Keratinocyte (primary cell): ENCODE measurements at regions not wholly inside any gene's neighbourhood (a gene's known extent, or its start where the extent isn't known, plus 50 kb on each side); places are given as distances from the start of the nearest gene placed in this dataset.

Experiments used
- EZH2 ChIP-seq: IDR thresholded peaks from one replicate; pipeline ENCODE4 v1.6.1; 2012; ENCODE audit warnings: inconsistent platforms, mild to moderate bottlenecking, low read length, moderate library complexity
- TF ChIP-seq, protein P1 (sequence below), 3 experiments: IDR thresholded peaks in 1 of 3; conservative IDR thresholded peaks in 1 of 3; optimal IDR thresholded peaks in 1 of 3; 2 replicates in 2 of 3; 3 replicates in 1 of 3; pipeline versions ENCODE3 to v1.5.1; 2011; ENCODE audit warnings: low read length in 3 of 3, mild to moderate bottlenecking in 3 of 3, moderate library complexity in 2 of 3, control low read depth in 1 of 3, inconsistent platforms in 1 of 3; ENCODE audit not compliant: insufficient read depth in 2 of 3; ENCODE audit errors: extremely low read depth in 1 of 3

DNA sequence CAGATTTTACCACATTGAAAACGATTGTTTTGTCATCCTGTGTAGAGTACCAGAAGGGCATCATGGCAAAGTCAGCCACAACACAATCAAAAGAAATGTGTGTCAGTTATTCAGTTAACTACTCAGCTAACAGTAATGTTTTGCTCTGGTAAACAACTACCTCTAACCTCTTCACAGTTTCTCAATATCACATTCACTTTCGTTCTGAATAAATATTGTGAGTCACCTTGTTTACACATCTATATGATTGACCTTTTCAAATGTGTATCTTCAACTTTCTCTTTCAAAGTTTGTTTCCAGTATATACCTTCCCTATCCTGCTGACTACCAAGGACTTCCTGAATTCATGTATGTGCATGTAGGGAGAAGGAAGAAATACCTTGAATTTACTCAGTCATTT is 216.6 kb upstream of the UFL1 start:
- TF ChIP-seq, protein P1, sequence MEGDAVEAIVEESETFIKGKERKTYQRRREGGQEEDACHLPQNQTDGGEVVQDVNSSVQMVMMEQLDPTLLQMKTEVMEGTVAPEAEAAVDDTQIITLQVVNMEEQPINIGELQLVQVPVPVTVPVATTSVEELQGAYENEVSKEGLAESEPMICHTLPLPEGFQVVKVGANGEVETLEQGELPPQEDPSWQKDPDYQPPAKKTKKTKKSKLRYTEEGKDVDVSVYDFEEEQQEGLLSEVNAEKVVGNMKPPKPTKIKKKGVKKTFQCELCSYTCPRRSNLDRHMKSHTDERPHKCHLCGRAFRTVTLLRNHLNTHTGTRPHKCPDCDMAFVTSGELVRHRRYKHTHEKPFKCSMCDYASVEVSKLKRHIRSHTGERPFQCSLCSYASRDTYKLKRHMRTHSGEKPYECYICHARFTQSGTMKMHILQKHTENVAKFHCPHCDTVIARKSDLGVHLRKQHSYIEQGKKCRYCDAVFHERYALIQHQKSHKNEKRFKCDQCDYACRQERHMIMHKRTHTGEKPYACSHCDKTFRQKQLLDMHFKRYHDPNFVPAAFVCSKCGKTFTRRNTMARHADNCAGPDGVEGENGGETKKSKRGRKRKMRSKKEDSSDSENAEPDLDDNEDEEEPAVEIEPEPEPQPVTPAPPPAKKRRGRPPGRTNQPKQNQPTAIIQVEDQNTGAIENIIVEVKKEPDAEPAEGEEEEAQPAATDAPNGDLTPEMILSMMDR (optimal IDR thresholded peaks at IDR 0.05 in 1 of 3, IDR thresholded peaks at IDR 0.05 in 1 of 3, conservative IDR thresholded peaks at IDR 0.05 in 1 of 3; ENCODE audit: extremely low read depth in 1 of 3, insufficient read depth in 2 of 3, low read length in 3 of 3), result no peak
- no peak for TF ChIP-seq EZH2
